K562 (cell line): ENCODE measurements at regions not wholly inside any gene's neighbourhood (a gene's known extent, or its start where the extent isn't known, plus 50 kb on each side); places are given as distances from the start of the nearest gene placed in this dataset.

ENCODE experiments used
- ATAC-seq: fragments of 200-7000 bp; cut with Tn5 transposase; 3 replicates; pipeline ENCODE4 v1.9.1; 2020; ENCODE audit warnings: moderate library complexity
- BruUV-seq: library from RNA; stranded (reverse); fragments of 400-500 nt; replicated peaks from 2 replicates; lab custom pipeline; 2021; lab: Mats Ljungman, UMichigan
- CTCF ChIA-PET: fragments of 300-600 bp; formaldehyde crosslinking; extraction: SDS; loops from one replicate; lab custom pipeline; 2021; ENCODE audit warnings: low intra/inter-chr PET ratio; lab: Yijun Ruan, JAX
- POLR2A ChIA-PET: fragments of 300-600, 350-650 bp; sonication (Branson Sonifier 250); formaldehyde crosslinking; extraction: SDS; loops from one replicate; lab custom pipeline; 2021; ENCODE audit warnings: antibody characterized with exemption, inconsistent platforms; lab: Yijun Ruan, JAX
- DNase-seq, 4 experiments: peaks; one replicate each; pipeline versions ENCODE4 v3.0.0 to v3.0.0-alpha.2; 2011 to 2018; ENCODE audit warnings: low spot score in 3 of 4, mixed read lengths in 3 of 4; ENCODE audit errors: extremely low read depth in 1 of 4
- FAIRE-seq: peaks from 2 replicates; lab custom pipeline; 2011; peaks lifted over from hg19 to GRCh38; lab: Jason Lieb, UNC
- H2AFZ ChIP-seq: 2 replicates; pipeline ENCODE4 v1.6.0; 2011; ENCODE audit warnings: low read depth, low read length, control low read depth, inconsistent platforms
- H3K27ac ChIP-seq: fragments of 200-600 bp; 3 replicates; pipeline ENCODE4 v1.8.0; 2011; ENCODE audit warnings: low read depth, mild to moderate bottlenecking, control low read depth, inconsistent platforms, low read length, moderate library complexity, mixed read lengths; ENCODE audit errors: extremely low read depth
- H3K27me3 ChIP-seq, 2 experiments: fragments of 300-600 bp in 1 of 2; 2 replicates in 1 of 2; 3 replicates in 1 of 2; pipeline versions ENCODE4 v1.6.0 to v1.8.0; 2011; ENCODE audit warnings: inconsistent platforms in 2 of 2, low read length in 2 of 2, mild to moderate bottlenecking in 1 of 2, mixed read lengths in 1 of 2, moderate library complexity in 1 of 2; ENCODE audit not compliant: control insufficient read depth in 2 of 2, insufficient read depth in 2 of 2
- H3K36me3 ChIP-seq: fragments of 300-600 bp; 3 replicates; pipeline ENCODE4 v1.8.0; 2011; ENCODE audit warnings: mild to moderate bottlenecking, low read length, inconsistent platforms; ENCODE audit not compliant: control insufficient read depth, insufficient read depth
- H3K4me1 ChIP-seq, 2 experiments: fragments of 200-600 bp in 1 of 2; replicated peaks in 1 of 2; 2 replicates in 1 of 2; 3 replicates in 1 of 2; pipeline versions ENCODE4 v1.5.1 to v1.8.0; 2011; ENCODE audit warnings: inconsistent platforms in 2 of 2, low read length in 2 of 2, mild to moderate bottlenecking in 1 of 2, mixed read lengths in 1 of 2, moderate library complexity in 1 of 2; ENCODE audit not compliant: control insufficient read depth in 2 of 2, insufficient read depth in 2 of 2
- H3K4me2 ChIP-seq: 2 replicates; pipeline ENCODE4 v1.6.1; 2011; ENCODE audit warnings: low read length, control low read depth, inconsistent platforms, mixed read lengths; ENCODE audit not compliant: insufficient read depth
- H3K4me3 ChIP-seq: fragments of 200-600 bp; sonication (generic), shearing (Covaris generic); 2 replicates; pipeline ENCODE4 v1.5.1; 2016; ENCODE audit warnings: control low read depth, inconsistent platforms
- H3K79me2 ChIP-seq: fragments of 200-600 bp; 3 replicates; pipeline ENCODE4 v1.8.0; 2011; ENCODE audit warnings: low read length, inconsistent platforms; ENCODE audit not compliant: control insufficient read depth, insufficient read depth
- H3K9ac ChIP-seq, 2 experiments: 2 replicates each; pipeline versions ENCODE4 v1.6.0 to v1.6.1; 2011; ENCODE audit warnings: low read depth in 2 of 2, low read length in 2 of 2, control low read depth in 1 of 2, inconsistent platforms in 1 of 2, mild to moderate bottlenecking in 1 of 2, mixed read lengths in 1 of 2; ENCODE audit not compliant: insufficient read depth in 1 of 2
- H3K9me1 ChIP-seq: one replicate; pipeline ENCODE4 v1.6.0; 2011; ENCODE audit warnings: inconsistent platforms, mild to moderate bottlenecking, low read length, moderate library complexity; ENCODE audit not compliant: control insufficient read depth, insufficient read depth
- H3K9me3 ChIP-seq: replicated peaks from 2 replicates; pipeline ENCODE4 v1.5.1; 2011; ENCODE audit warnings: low read depth, low read length, inconsistent platforms; ENCODE audit not compliant: control insufficient read depth, insufficient read depth
- H4K20me1 ChIP-seq: replicated peaks from 2 replicates; pipeline ENCODE4 v1.6.1; 2011; ENCODE audit warnings: low read length, inconsistent platforms, mixed read lengths; ENCODE audit not compliant: control insufficient read depth, insufficient read depth
- C11orf30 ChIP-seq: fragments of 450-650 bp; IDR thresholded peaks from 2 replicates; pipeline ENCODE4 v1.6.1; 2016; ENCODE audit warnings: low read depth, mild to moderate bottlenecking
- CEBPG ChIP-seq, 3 experiments: fragments of 200-800 bp in 1 of 3; sonication (Bioruptor generic) in 1 of 3; sonication (generic) in 1 of 3; formaldehyde crosslinking in 1 of 3; IDR thresholded peaks in 2 of 3; conservative IDR thresholded peaks in 1 of 3; 2 replicates each; pipeline versions ENCODE4 v1.6.1 to v1.8.0; 2016 to 2022; ENCODE audit warnings: missing compliant biosample characterization in 2 of 3, missing genetic modification characterization in 2 of 3, mild to moderate bottlenecking in 1 of 3, missing genetic modification reagents in 1 of 3
- EWSR1 ChIP-seq: fragments of 450-650 bp; IDR thresholded peaks from 2 replicates; pipeline ENCODE4 v1.6.1; 2018; ENCODE audit warnings: borderline replicate concordance, mild to moderate bottlenecking, low read depth, moderate library complexity; ENCODE audit not compliant: partially characterized antibody
- KAT8 ChIP-seq: fragments of 450-650 bp; IDR thresholded peaks from 2 replicates; pipeline ENCODE4 v1.6.1; 2016; ENCODE audit warnings: low read depth, mild to moderate bottlenecking
- L3MBTL2 ChIP-seq: fragments of 450-650 bp; IDR thresholded peaks from 2 replicates; pipeline ENCODE4 v1.6.1; 2016; ENCODE audit warnings: mild to moderate bottlenecking, moderate library complexity
- ZNF444 ChIP-seq: fragments of 250-450 bp; sonication (Bioruptor Pico); IDR thresholded peaks from 2 replicates; pipeline ENCODE4 v1.4.0; 2020; ENCODE audit warnings: mild to moderate bottlenecking, moderate library complexity
- WGBS: fragments of 100-300 bp; shearing (Covaris generic); methylation state at CpG from one replicate; pipeline ENCODE4 v1.1.6; 2016; ENCODE audit warnings: low coverage, mixed read lengths; ENCODE audit not compliant: insufficient coverage; ENCODE audit errors: missing lambda C conversion rate; 5-methylcytosine and 5-hydroxymethylcytosine counted together
- in situ Hi-C: fragments of 300-500 bp; cut with MboI; formaldehyde crosslinking; loops from 4 replicates; pipeline ENCODE4 v1.15.0; 2018; ENCODE audit warnings: inconsistent platforms, mixed read lengths
- intact Hi-C: fragments of 100-400 bp; cut with micrococcal nuclease; formaldehyde crosslinking; loops from 2 replicates; pipeline ENCODE4 v1.14.2; 2022
- TF ChIP-seq, protein P1 (sequence below): sonication (generic); formaldehyde crosslinking; IDR thresholded peaks from 2 replicates; pipeline ENCODE4 v1.4.0; 2020; ENCODE audit warnings: mild to moderate bottlenecking, missing genetic modification reagents

GRCh38 chr5:111668477-111669414 lies 88.2 kb downstream of the NREP start:
- in situ Hi-C loops = no loop called here
- 0% methylated on average over 4 of the region's 4 CpGs for WGBS
- H3K4me3 ChIP-seq = no peak overlapping the region
- intact Hi-C loops = no loop called here
- no peaks in the 10 kb centered on the region for H4K20me1 ChIP-seq
- no peaks in the 10 kb centered on the region for H3K36me3 ChIP-seq
- H3K27me3 ChIP-seq = no peaks in the 10 kb centered on the region
- DNase-seq (no peak), ATAC-seq (no peak), FAIRE-seq (no peak)
- no peaks in the 10 kb centered on the region for H3K9me1 ChIP-seq
- CTCF ChIA-PET = no interaction called here
- TF ChIP-seq EWSR1 (no peak), C11orf30 (no peak), CEBPG (CRISPR knock-in tag; IDR thresholded peaks at IDR 0.05) (no peak), CEBPG (tag; conservative IDR thresholded peaks at IDR 0.05 in 1 of 2, IDR thresholded peaks at IDR 0.05 in 1 of 2) (no peak), L3MBTL2 (no peak), KAT8 (no peak), ZNF444 (CRISPR knock-in tag) (no peak)
- TF ChIP-seq, protein P1, sequence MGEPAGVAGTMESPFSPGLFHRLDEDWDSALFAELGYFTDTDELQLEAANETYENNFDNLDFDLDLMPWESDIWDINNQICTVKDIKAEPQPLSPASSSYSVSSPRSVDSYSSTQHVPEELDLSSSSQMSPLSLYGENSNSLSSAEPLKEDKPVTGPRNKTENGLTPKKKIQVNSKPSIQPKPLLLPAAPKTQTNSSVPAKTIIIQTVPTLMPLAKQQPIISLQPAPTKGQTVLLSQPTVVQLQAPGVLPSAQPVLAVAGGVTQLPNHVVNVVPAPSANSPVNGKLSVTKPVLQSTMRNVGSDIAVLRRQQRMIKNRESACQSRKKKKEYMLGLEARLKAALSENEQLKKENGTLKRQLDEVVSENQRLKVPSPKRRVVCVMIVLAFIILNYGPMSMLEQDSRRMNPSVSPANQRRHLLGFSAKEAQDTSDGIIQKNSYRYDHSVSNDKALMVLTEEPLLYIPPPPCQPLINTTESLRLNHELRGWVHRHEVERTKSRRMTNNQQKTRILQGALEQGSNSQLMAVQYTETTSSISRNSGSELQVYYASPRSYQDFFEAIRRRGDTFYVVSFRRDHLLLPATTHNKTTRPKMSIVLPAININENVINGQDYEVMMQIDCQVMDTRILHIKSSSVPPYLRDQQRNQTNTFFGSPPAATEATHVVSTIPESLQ = no peak
- POLR2A ChIA-PET = no interaction called here
- BruUV-seq = no TSS peak
- no peak overlapping the region for H3K27ac ChIP-seq
- H2AFZ ChIP-seq = no peak overlapping the region
- no peaks in the 10 kb centered on the region for H3K4me1 ChIP-seq
- H3K4me2 ChIP-seq = no peak overlapping the region
- H3K79me2 ChIP-seq = no peaks in the 10 kb centered on the region
- no peak overlapping the region for H3K9ac ChIP-seq
- no peaks in the 10 kb centered on the region for H3K9me3 ChIP-seq
